DMS114 treated with DMSO at 0.1 percent for 48 hours (cell line): ENCODE measurements at regions not wholly inside any gene's neighbourhood (a gene's known extent, or its start where the extent isn't known, plus 50 kb on each side); places are given as distances from the start of the nearest gene placed in this dataset.

Source experiments
- DNase-seq: peaks from one replicate; lab custom pipeline; 2025; ENCODE audit not compliant: unreplicated experiment; lab: John Stamatoyannopoulos, UW

DNA sequence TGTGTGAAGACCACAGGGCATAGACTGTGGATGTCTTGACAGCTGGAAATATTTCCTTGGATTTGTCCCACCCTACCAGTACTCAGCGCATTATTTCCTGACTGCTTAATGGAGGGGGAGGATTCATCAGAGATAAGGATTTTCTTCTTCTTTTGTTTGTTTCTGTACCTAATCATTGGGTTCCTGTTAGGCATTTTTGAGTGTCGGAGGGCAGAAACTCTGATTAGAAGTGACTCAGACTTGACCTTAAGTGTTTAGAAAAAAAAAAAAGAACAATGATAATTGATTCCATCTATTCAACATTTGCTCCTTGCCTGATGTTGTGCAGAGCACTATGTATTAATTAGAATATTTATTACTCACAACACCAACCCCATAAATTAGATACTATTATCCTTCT is 78.5 kb upstream of the SYNPR start:
- no peak for DNase-seq

DNA sequence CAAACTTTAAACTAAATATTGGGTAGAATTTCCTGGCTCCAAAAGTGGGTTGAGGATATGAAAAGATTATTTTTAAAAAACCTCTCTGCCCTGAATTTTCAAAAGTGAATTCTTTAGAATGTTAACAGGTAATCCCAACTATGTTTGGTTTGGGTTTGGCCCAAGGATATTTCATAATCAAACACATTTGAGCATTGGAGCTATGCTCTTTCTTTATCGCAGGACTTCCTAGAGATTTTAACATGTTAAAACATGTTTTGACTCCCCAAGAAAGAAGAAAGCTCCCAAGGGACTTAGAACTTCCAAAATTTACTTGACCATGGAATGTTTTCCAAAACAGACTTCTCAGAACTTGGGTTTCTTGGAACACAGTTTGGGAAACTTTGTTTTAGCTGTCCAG is 75.6 kb upstream of the SYNPR start:
- DNase-seq = no peak

DNA sequence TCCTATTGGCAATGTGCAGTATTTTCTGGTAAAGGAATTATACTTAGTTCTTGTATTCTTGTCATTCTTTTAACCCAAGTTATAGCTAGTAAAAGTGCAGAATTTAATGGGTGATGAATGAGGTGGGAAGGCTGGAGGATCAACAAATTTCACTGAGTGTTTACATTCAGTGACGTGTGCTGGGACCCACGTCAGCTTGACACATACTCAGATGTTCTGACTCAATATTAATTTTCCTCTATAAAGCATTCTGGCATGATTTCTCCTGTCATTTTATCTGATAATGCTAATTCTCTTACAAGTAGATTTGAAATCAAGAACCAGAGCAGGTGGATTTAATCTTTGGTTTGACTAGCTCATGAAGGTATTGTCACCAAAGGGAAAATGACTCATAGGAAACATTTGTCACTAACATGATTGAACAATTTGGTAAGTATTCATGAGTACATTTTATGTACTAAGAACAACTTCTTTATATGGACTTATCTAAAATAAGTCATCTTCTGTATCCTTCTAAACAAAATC is 71.0 kb upstream of the SYNPR start:
- DNase-seq = no peak

DNA sequence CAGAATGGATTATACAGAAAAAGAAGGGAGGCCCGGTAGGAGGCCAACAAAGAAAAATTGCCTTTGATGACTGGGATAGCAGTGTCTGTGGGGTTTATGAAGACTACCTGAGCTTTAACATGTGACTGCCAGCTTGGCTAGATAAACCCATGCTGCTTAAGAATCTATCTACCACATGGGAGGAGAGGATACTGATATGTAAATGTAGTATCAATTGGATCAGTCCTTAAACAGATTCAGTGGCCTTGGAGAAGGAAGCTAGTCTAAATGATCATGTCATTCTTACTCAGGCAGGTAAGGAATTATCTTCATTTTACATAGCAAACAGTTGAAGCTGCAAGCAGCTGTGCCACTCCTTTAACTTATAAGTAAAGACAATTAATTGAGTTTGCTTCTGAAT is 50.0 kb upstream of the SYNPR start:
- no peak for DNase-seq
